ENCODE measurements at regions not wholly inside any gene's neighbourhood (a gene's known extent, or its start where the extent isn't known, plus 50 kb on each side); places are given as distances from the start of the nearest gene placed in this dataset.
A peak's percentile ranks its signal among the peaks of the same experiment; 100 is the strongest.
"Not testable (repeated sequence)": the region's sequence is repeated elsewhere in the genome, so short reads cannot be mapped to it uniquely, and the experiment has no call there.

GRCh38 chr6:28686446-28687027, 160.9 kb downstream of the GPX5 start:
- not testable (repeated sequence) for H3K9me2 ChIP-seq (replicated peaks; ENCODE audit: insufficient read depth); H4K20me1 ChIP-seq (ENCODE audit: insufficient read depth, poor library complexity, severe bottlenecking); H3K4me1 ChIP-seq (ENCODE audit: insufficient read depth); H3K9me3 ChIP-seq (ENCODE audit: low read depth); H3K36me3 ChIP-seq (replicated peaks; ENCODE audit: insufficient read depth, low read depth); H2AFZ ChIP-seq; H3K4me3 ChIP-seq; H3K27ac ChIP-seq; H3K27me3 ChIP-seq; H3K79me2 ChIP-seq
- peak; percentile 83 for DNase-seq (ENCODE audit: low spot score)
- H3K4me2 ChIP-seq, result peak overlapping the region; percentile 41
- WGBS (ENCODE audit: low lambda C conversion rate, missing lambda C conversion rate), result 6% methylated on average over 11 of the region's 11 CpGs
- TF ChIP-seq CTCF (IDR thresholded peaks at IDR 0.05; ENCODE audit: poor library complexity), result peak; percentile 77

- 31% methylated on average over 7 of the region's 7 CpGs for WGBS (ENCODE audit: low lambda C conversion rate, missing lambda C conversion rate)
- not testable (repeated sequence) for H3K79me2 ChIP-seq; H3K4me1 ChIP-seq (ENCODE audit: insufficient read depth); H3K27ac ChIP-seq; H4K20me1 ChIP-seq (ENCODE audit: insufficient read depth, poor library complexity, severe bottlenecking); H3K9me2 ChIP-seq (replicated peaks; ENCODE audit: insufficient read depth); H3K36me3 ChIP-seq (replicated peaks; ENCODE audit: insufficient read depth, low read depth); H3K9me3 ChIP-seq (ENCODE audit: low read depth); H3K27me3 ChIP-seq; H3K4me3 ChIP-seq; H2AFZ ChIP-seq; DNase-seq (ENCODE audit: low spot score)
- peak overlapping the region; percentile 41 for H3K4me2 ChIP-seq
These were observed 161.8 kb downstream of the GPX5 start for GRCh38 chr6:28687309-28687981.

- H3K9me3 ChIP-seq (ENCODE audit: low read depth); DNase-seq (ENCODE audit: low spot score); H3K79me2 ChIP-seq; H3K9me2 ChIP-seq (replicated peaks; ENCODE audit: insufficient read depth); H3K4me1 ChIP-seq (ENCODE audit: insufficient read depth); H2AFZ ChIP-seq; H3K36me3 ChIP-seq (replicated peaks; ENCODE audit: insufficient read depth, low read depth); H3K4me2 ChIP-seq; H3K4me3 ChIP-seq; H3K27ac ChIP-seq; H4K20me1 ChIP-seq (ENCODE audit: insufficient read depth, poor library complexity, severe bottlenecking): not testable (repeated sequence)
- H3K27me3 ChIP-seq, result peaks cover 15% of the 10 kb centered on the region
- 38% methylated on average over 4 of the region's 4 CpGs for WGBS (ENCODE audit: low lambda C conversion rate, missing lambda C conversion rate)
These were observed 166.3 kb downstream of the GPX5 start for GRCh38 chr6:28691991-28692390.

GRCh38 chr6:28693033-28693750, 167.5 kb downstream of the GPX5 start:
- Histone ChIP-seq H3K79me2 (no peaks in the 10 kb centered on the region), H3K4me2 (peak overlapping the region; percentile 68), H4K20me1 (ENCODE audit: insufficient read depth, poor library complexity, severe bottlenecking) (no peaks in the 10 kb centered on the region), H2AFZ (no peak overlapping the region), H3K27ac (no peak overlapping the region), H3K9me2 (replicated peaks; ENCODE audit: insufficient read depth) (no peaks in the 10 kb centered on the region), H3K36me3 (replicated peaks; ENCODE audit: insufficient read depth, low read depth) (no peaks in the 10 kb centered on the region), H3K4me3 (no peak overlapping the region), H3K27me3 (peaks cover 22% of the 10 kb centered on the region), H3K9me3 (ENCODE audit: low read depth) (no peaks in the 10 kb centered on the region), H3K4me1 (ENCODE audit: insufficient read depth) (no peaks in the 10 kb centered on the region)
- DNase-seq (ENCODE audit: low spot score), result no peak
- no peak for TF ChIP-seq EZH2phosphoT487 (IDR thresholded peaks at IDR 0.05; ENCODE audit: low read depth, severe bottlenecking, unreplicated experiment)
- no peak for TF ChIP-seq CTCF (IDR thresholded peaks at IDR 0.05; ENCODE audit: poor library complexity)
- no peak for TF ChIP-seq EZH2 (IDR thresholded peaks at IDR 0.05; ENCODE audit: borderline replicate concordance)
- 75% methylated on average over 23 of the region's 23 CpGs for WGBS (ENCODE audit: low lambda C conversion rate, missing lambda C conversion rate)

Data from hepatocyte (in vitro differentiated cells).